Colonic mucosa (tissue), 4 donors: ENCODE measurements at regions not wholly inside any gene's neighbourhood (a gene's known extent, or its start where the extent isn't known, plus 50 kb on each side); places are given as distances from the start of the nearest gene placed in this dataset.

Source experiments
- DNase-seq: peaks from one replicate; pipeline ENCODE4 v3.0.0-alpha.2; 2020
- H3K27ac ChIP-seq: fragments of 200-600 bp; one replicate; pipeline ENCODE4 v1.8.0; 2021
- H3K27me3 ChIP-seq: fragments of 200-600 bp; one replicate; pipeline ENCODE4 v1.8.0; 2021
- H3K36me3 ChIP-seq: fragments of 200-600 bp; one replicate; pipeline ENCODE4 v1.8.0; 2021
- H3K4me1 ChIP-seq: fragments of 200-600 bp; one replicate; pipeline ENCODE4 v1.8.0; 2021; ENCODE audit warnings: mild to moderate bottlenecking
- H3K4me3 ChIP-seq: fragments of 200-600 bp; one replicate; pipeline ENCODE4 v1.8.0; 2021
- H3K9ac ChIP-seq, 2 donors: one replicate each; pipeline ENCODE4 v1.7.0; 2013; ENCODE audit warnings: control low read depth in 2 of 2, low read depth in 2 of 2, low read length in 2 of 2
- H3K9me3 ChIP-seq: fragments of 200-600 bp; one replicate; pipeline ENCODE4 v1.8.0; 2021
- CTCF ChIP-seq: fragments of 200-600 bp; IDR thresholded peaks from one replicate; pipeline ENCODE4 v1.8.0; 2022; ENCODE audit warnings: antibody characterized with exemption, mild to moderate bottlenecking
- intact Hi-C: fragments of 100-400 bp; cut with DNase I; formaldehyde crosslinking; loops from one replicate; pipeline ENCODE4 v1.14.1; 2022
- donor health status: healthy.
- donor health status: DM: no; HTN: no; CAD: no.
- donor health status: DM: no; HTN: no; CAD: no.

GRCh38 chr10:2850202-2850601, 217.1 kb upstream of the PFKP start:
- H3K27me3 ChIP-seq = no peaks in the 10 kb centered on the region
- no peak overlapping the region for H3K4me3 ChIP-seq
- H3K9me3 ChIP-seq = no peaks in the 10 kb centered on the region
- no peak overlapping the region for H3K27ac ChIP-seq
- no peak for DNase-seq
- no peak for TF ChIP-seq CTCF
- H3K4me1 ChIP-seq = no peaks in the 10 kb centered on the region
- no peak overlapping the region for H3K9ac ChIP-seq
- intact Hi-C loops = no loop called here
- H3K36me3 ChIP-seq = no peaks in the 10 kb centered on the region

GRCh38 chr10:2844925-2845324, 222.4 kb upstream of the PFKP start:
- no peaks in the 10 kb centered on the region for H3K9me3 ChIP-seq
- no peaks in the 10 kb centered on the region for H3K27me3 ChIP-seq
- H3K27ac ChIP-seq = no peak overlapping the region
- H3K9ac ChIP-seq = no peak overlapping the region
- no peak for DNase-seq
- no peak for TF ChIP-seq CTCF
- no peak overlapping the region for H3K4me3 ChIP-seq
- no peaks in the 10 kb centered on the region for H3K36me3 ChIP-seq
- intact Hi-C loops = no loop called here
- no peaks in the 10 kb centered on the region for H3K4me1 ChIP-seq

GRCh38 chr10:2839081-2839725, 228.1 kb upstream of the PFKP start:
- intact Hi-C loops = loop anchor here (5.0 to 10.0 kb wide), 2 partner anchors 136 to 203 kb away; no protein-coding TSS in a partner anchor
- peak; percentile 44 for DNase-seq
- Histone ChIP-seq H3K4me3 (no peak overlapping the region), H3K4me1 (no peaks in the 10 kb centered on the region), H3K9ac (no peak overlapping the region), H3K9me3 (no peaks in the 10 kb centered on the region), H3K27me3 (no peaks in the 10 kb centered on the region), H3K27ac (no peak overlapping the region), H3K36me3 (no peaks in the 10 kb centered on the region)
- TF ChIP-seq CTCF = peak; percentile 50

GRCh38 chr10:2837674-2838073, 229.7 kb upstream of the PFKP start:
- no peak overlapping the region for H3K9ac ChIP-seq
- DNase-seq = no peak
- H3K27ac ChIP-seq = no peak overlapping the region
- no peaks in the 10 kb centered on the region for H3K36me3 ChIP-seq
- no peaks in the 10 kb centered on the region for H3K27me3 ChIP-seq
- H3K4me1 ChIP-seq = no peaks in the 10 kb centered on the region
- H3K9me3 ChIP-seq = no peaks in the 10 kb centered on the region
- no peak overlapping the region for H3K4me3 ChIP-seq
- intact Hi-C loops = loop anchor here (5.0 to 10.0 kb wide), 2 partner anchors 137 to 205 kb away; no protein-coding TSS in a partner anchor
- no peak for TF ChIP-seq CTCF

- no peak overlapping the region for H3K9ac ChIP-seq
- no peak for TF ChIP-seq CTCF
- no peaks in the 10 kb centered on the region for H3K4me1 ChIP-seq
- H3K27ac ChIP-seq = no peak overlapping the region
- no peak for DNase-seq
- no peaks in the 10 kb centered on the region for H3K27me3 ChIP-seq
- no peak overlapping the region for H3K4me3 ChIP-seq
- no peaks in the 10 kb centered on the region for H3K36me3 ChIP-seq
- intact Hi-C loops = loop anchor here (5.0 to 10.0 kb wide), 2 partner anchors 138 to 205 kb away; no protein-coding TSS in a partner anchor
- no peaks in the 10 kb centered on the region for H3K9me3 ChIP-seq
These were observed 230.3 kb upstream of the PFKP start for GRCh38 chr10:2836921-2837662.
